Ovary (tissue), 3 donors: ENCODE measurements at regions not wholly inside any gene's neighbourhood (a gene's known extent, or its start where the extent isn't known, plus 50 kb on each side); places are given as distances from the start of the nearest gene placed in this dataset.

ENCODE experiments used
- EP300 ChIP-seq: sonication (generic); formaldehyde crosslinking; IDR thresholded peaks from one replicate; pipeline ENCODE4 v1.6.1; 2017; ENCODE audit warnings: antibody characterized with exemption
- POLR2A ChIP-seq: fragments of 450-650 bp; IDR thresholded peaks from one replicate; pipeline ENCODE4 v1.6.1; 2017; ENCODE audit warnings: antibody characterized with exemption, mild to moderate bottlenecking, moderate library complexity
- TF ChIP-seq, protein P1 (sequence below), 3 donors: fragments of 450-650 bp in 2 of 3; fragments of 200-600 bp in 1 of 3; IDR thresholded peaks; one replicate each; pipeline versions ENCODE4 v1.5.1 to v1.8.0; 2016 to 2022; ENCODE audit warnings: antibody characterized with exemption in 3 of 3, mild to moderate bottlenecking in 1 of 3
- donor health status: DM: no; HTN: no; CAD: no.

DNA sequence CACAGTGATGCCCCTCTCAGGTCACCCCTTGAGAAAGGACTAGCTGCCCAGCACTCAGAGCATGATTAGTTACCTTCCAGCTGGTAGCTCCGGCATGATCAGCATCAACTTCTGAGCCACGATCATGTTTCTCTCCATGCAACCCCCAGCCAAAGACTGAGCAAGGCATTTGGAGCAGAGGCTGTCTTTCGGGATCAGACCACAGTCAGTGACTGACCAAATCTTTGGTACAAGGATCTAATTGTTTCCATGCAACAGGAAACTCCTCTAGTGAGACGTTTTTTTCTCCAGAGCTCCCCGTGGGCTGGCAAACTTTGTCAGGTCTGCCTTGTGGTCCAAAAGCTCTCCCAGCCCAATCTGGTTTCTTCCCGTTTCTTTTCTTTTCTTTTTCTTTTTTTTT lies 244.3 kb downstream of the METTL4 start:
- TF ChIP-seq POLR2A (no peak), EP300 (no peak)
- TF ChIP-seq, protein P1, sequence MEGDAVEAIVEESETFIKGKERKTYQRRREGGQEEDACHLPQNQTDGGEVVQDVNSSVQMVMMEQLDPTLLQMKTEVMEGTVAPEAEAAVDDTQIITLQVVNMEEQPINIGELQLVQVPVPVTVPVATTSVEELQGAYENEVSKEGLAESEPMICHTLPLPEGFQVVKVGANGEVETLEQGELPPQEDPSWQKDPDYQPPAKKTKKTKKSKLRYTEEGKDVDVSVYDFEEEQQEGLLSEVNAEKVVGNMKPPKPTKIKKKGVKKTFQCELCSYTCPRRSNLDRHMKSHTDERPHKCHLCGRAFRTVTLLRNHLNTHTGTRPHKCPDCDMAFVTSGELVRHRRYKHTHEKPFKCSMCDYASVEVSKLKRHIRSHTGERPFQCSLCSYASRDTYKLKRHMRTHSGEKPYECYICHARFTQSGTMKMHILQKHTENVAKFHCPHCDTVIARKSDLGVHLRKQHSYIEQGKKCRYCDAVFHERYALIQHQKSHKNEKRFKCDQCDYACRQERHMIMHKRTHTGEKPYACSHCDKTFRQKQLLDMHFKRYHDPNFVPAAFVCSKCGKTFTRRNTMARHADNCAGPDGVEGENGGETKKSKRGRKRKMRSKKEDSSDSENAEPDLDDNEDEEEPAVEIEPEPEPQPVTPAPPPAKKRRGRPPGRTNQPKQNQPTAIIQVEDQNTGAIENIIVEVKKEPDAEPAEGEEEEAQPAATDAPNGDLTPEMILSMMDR (IDR thresholded peaks at IDR 0.05): no peak
